Prostate gland (tissue), 2 donors: ENCODE measurements at regions not wholly inside any gene's neighbourhood (a gene's known extent, or its start where the extent isn't known, plus 50 kb on each side); places are given as distances from the start of the nearest gene placed in this dataset.

ENCODE experiments used
- DNase-seq: peaks from one replicate; pipeline ENCODE4 v3.0.0-alpha.2; 2019; ENCODE audit warnings: low spot score
- H3K27ac ChIP-seq, 2 donors: fragments of 200-600 bp; sonication (generic); 2 replicates each; pipeline ENCODE4 v1.5.1; 2017 to 2019
- H3K27me3 ChIP-seq: fragments of 200-600 bp; sonication (generic); replicated peaks from 2 replicates; pipeline ENCODE4 v1.5.1; 2019; ENCODE audit not compliant: insufficient read depth
- H3K36me3 ChIP-seq, 2 donors: fragments of 200-600 bp; sonication (generic); 1 replicate in 1 of 2; 2 replicates in 1 of 2; pipeline versions ENCODE4 v1.5.1 to v1.8.1; 2017 to 2019
- H3K4me1 ChIP-seq: fragments of 200-600 bp; sonication (generic); replicated peaks from 2 replicates; pipeline ENCODE4 v1.5.1; 2019
- H3K4me3 ChIP-seq, 2 donors: fragments of 200-600 bp; sonication (generic); 2 replicates each; pipeline ENCODE4 v1.5.1; 2017 to 2019
- H3K9me3 ChIP-seq: fragments of 200-600 bp; sonication (generic); 2 replicates; pipeline ENCODE4 v1.5.1; 2017
- POLR2A ChIP-seq: fragments of 450-650 bp; IDR thresholded peaks from one replicate; pipeline ENCODE4 v1.6.1; 2016; ENCODE audit warnings: antibody characterized with exemption, mild to moderate bottlenecking
- POLR2AphosphoS5 ChIP-seq: sonication (generic); formaldehyde crosslinking; IDR thresholded peaks from one replicate; pipeline ENCODE4 v1.6.1; 2017; ENCODE audit warnings: antibody characterized with exemption
- WGBS: methylation state at CpG from one replicate; pipeline ENCODE4 v1.1.5; 2018; 5-methylcytosine and 5-hydroxymethylcytosine counted together
- intact Hi-C: fragments of 100-400 bp; cut with DNase I; formaldehyde crosslinking; loops from one replicate; pipeline ENCODE4 v1.14.2; 2022
- TF ChIP-seq, protein P1 (sequence below), 4 experiments: fragments of 200-600 bp in 2 of 4; fragments of 450-650 bp in 2 of 4; sonication (generic) in 2 of 4; IDR thresholded peaks; 1 replicate in 3 of 4; 2 replicates in 1 of 4; pipeline ENCODE4 v1.5.1; 2016 to 2019; ENCODE audit warnings: antibody characterized with exemption in 4 of 4, mild to moderate bottlenecking in 2 of 4, moderate library complexity in 2 of 4

DNA sequence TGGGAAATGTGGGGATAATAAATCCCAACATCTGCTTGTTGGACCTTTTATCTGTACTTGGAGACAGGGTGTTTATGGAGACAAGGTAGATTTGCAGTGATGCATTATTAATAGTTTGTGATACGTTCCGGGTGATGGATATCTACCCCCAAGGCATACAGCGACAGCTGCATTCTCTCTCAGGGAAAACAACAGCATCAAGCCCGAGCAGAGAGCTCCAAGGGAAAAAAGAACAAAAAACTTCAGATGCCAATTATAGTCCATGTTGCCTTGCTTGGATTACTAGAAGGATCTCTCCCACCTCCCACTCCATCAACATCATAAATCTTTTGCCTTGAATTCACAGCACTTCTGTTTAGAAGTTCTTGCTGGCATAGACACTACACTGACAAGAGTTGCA, 187.5 kb upstream of the CDH11 start:
- Histone ChIP-seq H3K4me3 (no peak overlapping the region), H3K27ac (no peak overlapping the region), H3K27me3 (no peaks in the 10 kb centered on the region), H3K36me3 (no peaks in the 10 kb centered on the region), H3K4me1 (no peaks in the 10 kb centered on the region), H3K9me3 (no peaks in the 10 kb centered on the region)
- DNase-seq: no peak
- intact Hi-C loops: loop anchor here (10.0 kb wide), 1 partner anchor 185 kb away; the partner anchor contains the start of gene CDH11
- TF ChIP-seq POLR2A: no peak
- TF ChIP-seq POLR2AphosphoS5: no peak
- TF ChIP-seq, protein P1, sequence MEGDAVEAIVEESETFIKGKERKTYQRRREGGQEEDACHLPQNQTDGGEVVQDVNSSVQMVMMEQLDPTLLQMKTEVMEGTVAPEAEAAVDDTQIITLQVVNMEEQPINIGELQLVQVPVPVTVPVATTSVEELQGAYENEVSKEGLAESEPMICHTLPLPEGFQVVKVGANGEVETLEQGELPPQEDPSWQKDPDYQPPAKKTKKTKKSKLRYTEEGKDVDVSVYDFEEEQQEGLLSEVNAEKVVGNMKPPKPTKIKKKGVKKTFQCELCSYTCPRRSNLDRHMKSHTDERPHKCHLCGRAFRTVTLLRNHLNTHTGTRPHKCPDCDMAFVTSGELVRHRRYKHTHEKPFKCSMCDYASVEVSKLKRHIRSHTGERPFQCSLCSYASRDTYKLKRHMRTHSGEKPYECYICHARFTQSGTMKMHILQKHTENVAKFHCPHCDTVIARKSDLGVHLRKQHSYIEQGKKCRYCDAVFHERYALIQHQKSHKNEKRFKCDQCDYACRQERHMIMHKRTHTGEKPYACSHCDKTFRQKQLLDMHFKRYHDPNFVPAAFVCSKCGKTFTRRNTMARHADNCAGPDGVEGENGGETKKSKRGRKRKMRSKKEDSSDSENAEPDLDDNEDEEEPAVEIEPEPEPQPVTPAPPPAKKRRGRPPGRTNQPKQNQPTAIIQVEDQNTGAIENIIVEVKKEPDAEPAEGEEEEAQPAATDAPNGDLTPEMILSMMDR (IDR thresholded peaks at IDR 0.05): no peak
- 23% methylated on average over 4 of the region's 4 CpGs for WGBS

DNA sequence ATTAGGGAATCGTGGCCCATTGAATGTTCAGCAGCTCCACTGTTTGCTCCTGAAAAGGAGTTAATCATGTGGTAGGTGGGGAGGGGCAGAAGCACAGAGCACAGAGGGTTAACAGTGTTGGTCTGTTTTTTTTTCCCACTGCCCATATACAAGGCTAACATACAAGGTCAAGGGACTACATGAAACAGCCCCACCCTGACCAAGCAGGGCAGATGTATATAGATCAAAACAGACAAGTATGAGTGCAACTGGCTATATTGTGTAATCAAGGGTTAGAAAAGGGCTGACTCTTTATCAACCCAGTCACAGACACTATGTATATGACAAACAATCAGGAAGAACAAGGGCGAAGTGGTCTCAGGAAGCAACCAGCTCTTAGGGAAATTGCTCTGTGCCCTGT, 186.6 kb upstream of the CDH11 start:
- intact Hi-C loops: loop anchor here (10.0 kb wide), 1 partner anchor 184 kb away; the partner anchor contains the start of gene CDH11
- no peaks in the 10 kb centered on the region for H3K9me3 ChIP-seq
- H3K4me3 ChIP-seq: no peak overlapping the region
- H3K27ac ChIP-seq: no peak overlapping the region
- no peaks in the 10 kb centered on the region for H3K36me3 ChIP-seq
- 80% methylated on average over 2 of the region's 2 CpGs for WGBS
- DNase-seq: no peak
- H3K4me1 ChIP-seq: no peaks in the 10 kb centered on the region
- H3K27me3 ChIP-seq: no peaks in the 10 kb centered on the region
- TF ChIP-seq POLR2AphosphoS5 (no peak), POLR2A (no peak)
- TF ChIP-seq, protein P1 (IDR thresholded peaks at IDR 0.05): no peak

DNA sequence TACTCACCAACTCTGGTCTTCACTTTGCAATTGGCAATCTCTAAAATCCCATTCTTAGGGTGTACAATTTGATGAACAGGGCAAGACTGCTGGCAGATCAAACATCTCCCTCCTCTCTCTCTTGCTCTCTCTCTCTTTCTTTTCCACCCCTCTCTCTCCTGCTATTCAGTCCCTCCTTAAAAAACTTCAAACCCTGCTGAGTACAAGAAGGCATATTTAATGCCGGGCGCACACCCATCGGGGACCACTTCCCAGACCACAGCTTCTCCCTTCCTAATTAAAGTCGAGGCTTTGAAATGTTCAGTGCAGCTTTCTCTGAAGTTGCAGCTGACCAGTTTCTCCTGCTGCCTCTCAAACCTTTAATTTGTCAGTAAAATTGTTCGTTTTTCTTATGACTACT, 185.4 kb upstream of the CDH11 start:
- no peak for DNase-seq
- 77% methylated on average over 5 of the region's 5 CpGs for WGBS
- H3K4me1 ChIP-seq: no peaks in the 10 kb centered on the region
- intact Hi-C loops: loop anchor here (10.0 kb wide), 1 partner anchor 182 kb away; the partner anchor contains the start of gene CDH11
- no peak for TF ChIP-seq POLR2A
- no peak for TF ChIP-seq POLR2AphosphoS5
- TF ChIP-seq, protein P1 (IDR thresholded peaks at IDR 0.05): no peak
- no peak overlapping the region for H3K27ac ChIP-seq
- H3K4me3 ChIP-seq: no peak overlapping the region
- H3K9me3 ChIP-seq: no peaks in the 10 kb centered on the region
- no peaks in the 10 kb centered on the region for H3K36me3 ChIP-seq
- no peaks in the 10 kb centered on the region for H3K27me3 ChIP-seq

DNA sequence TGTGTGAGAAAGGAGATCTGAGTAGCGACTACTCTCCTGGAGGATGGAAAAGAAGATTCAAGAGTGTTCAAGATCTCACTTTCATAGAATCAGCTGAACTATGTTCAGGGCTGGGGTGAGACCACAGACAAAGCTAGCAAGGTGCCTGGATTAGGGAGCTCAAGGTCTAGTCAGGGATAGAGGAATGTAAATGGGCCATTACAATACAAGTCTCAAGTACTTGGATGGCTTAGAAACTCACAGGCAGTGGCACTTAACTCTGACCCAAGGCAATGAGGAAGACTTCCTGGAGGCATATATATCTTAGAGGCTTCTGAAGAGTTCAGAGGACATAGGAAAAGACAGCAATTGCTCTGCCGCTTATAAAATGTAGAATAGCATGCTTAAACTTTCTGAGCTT, 184.9 kb upstream of the CDH11 start:
- TF ChIP-seq POLR2AphosphoS5 (no peak), POLR2A (no peak)
- TF ChIP-seq, protein P1 (IDR thresholded peaks at IDR 0.05): no peak
- Histone ChIP-seq H3K27ac (no peak overlapping the region), H3K9me3 (no peaks in the 10 kb centered on the region), H3K4me1 (no peaks in the 10 kb centered on the region), H3K27me3 (no peaks in the 10 kb centered on the region), H3K36me3 (no peaks in the 10 kb centered on the region), H3K4me3 (no peak overlapping the region)
- no peak for DNase-seq
- intact Hi-C loops: loop anchor here (10.0 kb wide), 1 partner anchor 182 kb away; the partner anchor contains the start of gene CDH11
- WGBS: 68% methylated on average over 2 of the region's 2 CpGs

DNA sequence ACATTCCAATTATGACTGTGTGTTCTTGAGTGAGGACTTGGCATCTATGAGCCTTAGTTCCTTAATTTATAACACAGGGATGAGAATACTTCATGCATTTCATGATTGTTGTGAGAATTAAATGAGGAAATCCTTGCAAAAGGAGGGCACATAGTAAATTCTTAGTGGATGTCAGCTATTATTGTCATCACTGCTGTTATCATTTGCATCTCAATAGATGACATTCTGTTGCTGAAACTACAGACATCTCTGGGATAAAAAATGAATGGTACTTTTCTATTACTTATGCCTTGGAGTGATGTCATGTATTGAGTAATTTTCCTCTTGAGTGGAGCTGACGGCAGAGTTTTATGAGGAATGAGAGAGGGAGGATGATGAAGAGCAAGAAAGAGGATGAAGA, 184.4 kb upstream of the CDH11 start:
- TF ChIP-seq POLR2AphosphoS5 (no peak), POLR2A (no peak)
- TF ChIP-seq, protein P1 (IDR thresholded peaks at IDR 0.05): no peak
- no peaks in the 10 kb centered on the region for H3K9me3 ChIP-seq
- no peak for DNase-seq
- H3K4me3 ChIP-seq: no peak overlapping the region
- H3K27me3 ChIP-seq: no peaks in the 10 kb centered on the region
- intact Hi-C loops: loop anchor here (10.0 kb wide), 1 partner anchor 181 kb away; the partner anchor contains the start of gene CDH11
- 66% methylated on average over 1 of the region's 1 CpG for WGBS
- H3K27ac ChIP-seq: no peak overlapping the region
- H3K4me1 ChIP-seq: no peaks in the 10 kb centered on the region
- H3K36me3 ChIP-seq: no peaks in the 10 kb centered on the region
